ENCODE measurements at regions not wholly inside any gene's neighbourhood (a gene's known extent, or its start where the extent isn't known, plus 50 kb on each side); places are given as distances from the start of the nearest gene placed in this dataset.

DNA sequence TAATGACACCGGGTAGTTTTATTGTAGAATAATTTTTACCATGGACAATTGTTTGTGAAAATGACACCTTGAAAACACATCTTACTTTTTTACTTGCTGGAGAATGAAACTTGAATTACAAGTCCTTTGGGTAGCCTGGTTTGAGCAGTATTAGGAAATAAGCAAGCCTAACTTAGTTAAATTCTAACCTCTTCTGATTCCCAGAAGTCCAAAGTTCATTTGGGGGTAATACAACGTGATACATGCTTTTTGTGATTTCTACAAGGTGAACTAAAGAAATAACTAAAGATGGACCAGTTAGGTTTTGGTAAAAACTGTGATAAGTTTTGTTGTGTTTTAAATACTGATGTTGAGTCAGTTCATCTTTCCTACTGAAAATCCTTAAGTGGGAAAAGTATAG lies 135.4 kb upstream of the DMRT1 start (continued):
- TF ChIP-seq, protein P1, sequence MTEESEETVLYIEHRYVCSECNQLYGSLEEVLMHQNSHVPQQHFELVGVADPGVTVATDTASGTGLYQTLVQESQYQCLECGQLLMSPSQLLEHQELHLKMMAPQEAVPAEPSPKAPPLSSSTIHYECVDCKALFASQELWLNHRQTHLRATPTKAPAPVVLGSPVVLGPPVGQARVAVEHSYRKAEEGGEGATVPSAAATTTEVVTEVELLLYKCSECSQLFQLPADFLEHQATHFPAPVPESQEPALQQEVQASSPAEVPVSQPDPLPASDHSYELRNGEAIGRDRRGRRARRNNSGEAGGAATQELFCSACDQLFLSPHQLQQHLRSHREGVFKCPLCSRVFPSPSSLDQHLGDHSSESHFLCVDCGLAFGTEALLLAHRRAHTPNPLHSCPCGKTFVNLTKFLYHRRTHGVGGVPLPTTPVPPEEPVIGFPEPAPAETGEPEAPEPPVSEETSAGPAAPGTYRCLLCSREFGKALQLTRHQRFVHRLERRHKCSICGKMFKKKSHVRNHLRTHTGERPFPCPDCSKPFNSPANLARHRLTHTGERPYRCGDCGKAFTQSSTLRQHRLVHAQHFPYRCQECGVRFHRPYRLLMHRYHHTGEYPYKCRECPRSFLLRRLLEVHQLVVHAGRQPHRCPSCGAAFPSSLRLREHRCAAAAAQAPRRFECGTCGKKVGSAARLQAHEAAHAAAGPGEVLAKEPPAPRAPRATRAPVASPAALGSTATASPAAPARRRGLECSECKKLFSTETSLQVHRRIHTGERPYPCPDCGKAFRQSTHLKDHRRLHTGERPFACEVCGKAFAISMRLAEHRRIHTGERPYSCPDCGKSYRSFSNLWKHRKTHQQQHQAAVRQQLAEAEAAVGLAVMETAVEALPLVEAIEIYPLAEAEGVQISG (CRISPR knock-in tag; IDR thresholded peaks at IDR 0.05), result no peak
- TF ChIP-seq KLF12 (CRISPR knock-in tag; IDR thresholded peaks at IDR 0.05; ENCODE audit: borderline replicate concordance) (no peak), ZNF251 (CRISPR knock-in tag; IDR thresholded peaks at IDR 0.05) (no peak), ZKSCAN8 (CRISPR knock-in tag; IDR thresholded peaks at IDR 0.05; ENCODE audit: borderline replicate concordance) (0 out of 2 replicates have a peak, but pooled peaks have one; percentile 14), SIX1 (CRISPR knock-in tag; IDR thresholded peaks at IDR 0.05; ENCODE audit: borderline replicate concordance) (no peak; the same call in 1 of the 2 replicates), SIN3B (IDR thresholded peaks at IDR 0.05; ENCODE audit: low read length) (no peak), CBX2 (IDR thresholded peaks at IDR 0.05; ENCODE audit: low read depth, low read length) (no peak), CBX2 (CRISPR knock-in tag; IDR thresholded peaks at IDR 0.05; ENCODE audit: low read depth) (no peak), MBNL3 (CRISPR knock-in tag; conservative IDR thresholded peaks at IDR 0.05) (no peak), ZBTB37 (CRISPR knock-in tag; IDR thresholded peaks at IDR 0.05) (no peak), MTF2 (CRISPR knock-in tag; IDR thresholded peaks at IDR 0.05; ENCODE audit: borderline replicate concordance) (no peak), ZNF451 (CRISPR knock-in tag; IDR thresholded peaks at IDR 0.05) (no peak), ATM (IDR thresholded peaks at IDR 0.05; ENCODE audit: borderline replicate concordance) (no peak), PRPF4 (IDR thresholded peaks at IDR 0.05; ENCODE audit: low read depth, low read length, poor library complexity, severe bottlenecking) (no peak), AGO1 (IDR thresholded peaks at IDR 0.05; ENCODE audit: low read depth, low read length, poor library complexity, severe bottlenecking) (no peak), ZNF235 (CRISPR knock-in tag; IDR thresholded peaks at IDR 0.05; ENCODE audit: borderline replicate concordance) (no peak), CCDC6 (CRISPR knock-in tag; IDR thresholded peaks at IDR 0.05) (no peak)
- TF ChIP-seq, protein P2, sequence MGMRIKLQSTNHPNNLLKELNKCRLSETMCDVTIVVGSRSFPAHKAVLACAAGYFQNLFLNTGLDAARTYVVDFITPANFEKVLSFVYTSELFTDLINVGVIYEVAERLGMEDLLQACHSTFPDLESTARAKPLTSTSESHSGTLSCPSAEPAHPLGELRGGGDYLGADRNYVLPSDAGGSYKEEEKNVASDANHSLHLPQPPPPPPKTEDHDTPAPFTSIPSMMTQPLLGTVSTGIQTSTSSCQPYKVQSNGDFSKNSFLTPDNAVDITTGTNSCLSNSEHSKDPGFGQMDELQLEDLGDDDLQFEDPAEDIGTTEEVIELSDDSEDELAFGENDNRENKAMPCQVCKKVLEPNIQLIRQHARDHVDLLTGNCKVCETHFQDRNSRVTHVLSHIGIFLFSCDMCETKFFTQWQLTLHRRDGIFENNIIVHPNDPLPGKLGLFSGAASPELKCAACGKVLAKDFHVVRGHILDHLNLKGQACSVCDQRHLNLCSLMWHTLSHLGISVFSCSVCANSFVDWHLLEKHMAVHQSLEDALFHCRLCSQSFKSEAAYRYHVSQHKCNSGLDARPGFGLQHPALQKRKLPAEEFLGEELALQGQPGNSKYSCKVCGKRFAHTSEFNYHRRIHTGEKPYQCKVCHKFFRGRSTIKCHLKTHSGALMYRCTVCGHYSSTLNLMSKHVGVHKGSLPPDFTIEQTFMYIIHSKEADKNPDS (CRISPR knock-in tag; IDR thresholded peaks at IDR 0.05), result no peak
- TF ChIP-seq, protein P3, sequence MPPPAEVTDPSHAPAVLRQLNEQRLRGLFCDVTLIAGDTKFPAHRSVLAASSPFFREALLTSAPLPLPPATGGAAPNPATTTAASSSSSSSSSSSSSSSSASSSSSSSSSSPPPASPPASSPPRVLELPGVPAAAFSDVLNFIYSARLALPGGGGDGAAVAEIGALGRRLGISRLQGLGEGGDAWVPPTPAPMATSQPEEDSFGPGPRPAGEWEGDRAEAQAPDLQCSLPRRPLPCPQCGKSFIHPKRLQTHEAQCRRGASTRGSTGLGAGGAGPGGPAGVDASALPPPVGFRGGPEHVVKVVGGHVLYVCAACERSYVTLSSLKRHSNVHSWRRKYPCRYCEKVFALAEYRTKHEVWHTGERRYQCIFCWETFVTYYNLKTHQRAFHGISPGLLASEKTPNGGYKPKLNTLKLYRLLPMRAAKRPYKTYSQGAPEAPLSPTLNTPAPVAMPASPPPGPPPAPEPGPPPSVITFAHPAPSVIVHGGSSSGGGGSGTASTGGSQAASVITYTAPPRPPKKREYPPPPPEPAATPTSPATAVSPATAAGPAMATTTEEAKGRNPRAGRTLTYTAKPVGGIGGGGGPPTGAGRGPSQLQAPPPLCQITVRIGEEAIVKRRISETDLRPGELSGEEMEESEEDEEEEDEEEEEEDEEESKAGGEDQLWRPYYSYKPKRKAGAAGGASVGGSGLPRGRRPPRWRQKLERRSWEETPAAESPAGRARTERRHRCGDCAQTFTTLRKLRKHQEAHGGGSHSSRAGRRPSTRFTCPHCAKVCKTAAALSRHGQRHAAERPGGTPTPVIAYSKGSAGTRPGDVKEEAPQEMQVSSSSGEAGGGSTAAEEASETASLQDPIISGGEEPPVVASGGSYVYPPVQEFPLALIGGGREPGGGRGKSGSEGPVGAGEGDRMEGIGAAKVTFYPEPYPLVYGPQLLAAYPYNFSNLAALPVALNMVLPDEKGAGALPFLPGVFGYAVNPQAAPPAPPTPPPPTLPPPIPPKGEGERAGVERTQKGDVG (CRISPR knock-in tag; IDR thresholded peaks at IDR 0.05; ENCODE audit: borderline replicate concordance), result no peak
- TF ChIP-seq, protein P4, sequence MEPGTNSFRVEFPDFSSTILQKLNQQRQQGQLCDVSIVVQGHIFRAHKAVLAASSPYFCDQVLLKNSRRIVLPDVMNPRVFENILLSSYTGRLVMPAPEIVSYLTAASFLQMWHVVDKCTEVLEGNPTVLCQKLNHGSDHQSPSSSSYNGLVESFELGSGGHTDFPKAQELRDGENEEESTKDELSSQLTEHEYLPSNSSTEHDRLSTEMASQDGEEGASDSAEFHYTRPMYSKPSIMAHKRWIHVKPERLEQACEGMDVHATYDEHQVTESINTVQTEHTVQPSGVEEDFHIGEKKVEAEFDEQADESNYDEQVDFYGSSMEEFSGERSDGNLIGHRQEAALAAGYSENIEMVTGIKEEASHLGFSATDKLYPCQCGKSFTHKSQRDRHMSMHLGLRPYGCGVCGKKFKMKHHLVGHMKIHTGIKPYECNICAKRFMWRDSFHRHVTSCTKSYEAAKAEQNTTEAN (CRISPR knock-in tag; conservative IDR thresholded peaks at IDR 0.05), result no peak

Data from HepG2 (cell line).